NB4 (cell line): ENCODE measurements at regions not wholly inside any gene's neighbourhood (a gene's known extent, or its start where the extent isn't known, plus 50 kb on each side); places are given as distances from the start of the nearest gene placed in this dataset.

Experiments used
- DNase-seq: peaks from one replicate; pipeline ENCODE4 v3.0.0; 2010; ENCODE audit warnings: low read depth
- H3K4me3 ChIP-seq: one replicate; pipeline ENCODE4 v1.5.1; 2011; ENCODE audit warnings: mild to moderate bottlenecking, low read depth, low read length, moderate library complexity
- CTCF ChIP-seq: IDR thresholded peaks from one replicate; pipeline ENCODE4 v1.5.1; 2012; ENCODE audit warnings: low read depth, low read length
- MAX ChIP-seq: IDR thresholded peaks from 2 replicates; pipeline ENCODE4 v1.6.1; 2011; ENCODE audit warnings: low read depth, low read length
- MYC ChIP-seq: IDR thresholded peaks from 2 replicates; pipeline ENCODE4 v1.6.1; 2011; ENCODE audit warnings: low read depth, low read length
- POLR2A ChIP-seq: IDR thresholded peaks from 2 replicates; pipeline ENCODE4 v1.6.1; 2011; ENCODE audit warnings: mild to moderate bottlenecking; ENCODE audit not compliant: insufficient read length; ENCODE audit errors: extremely low read depth

GRCh38 chr20:51315390-51315789 lies 227.1 kb downstream of the NFATC2 start:
- no peak overlapping the region for H3K4me3 ChIP-seq
- TF ChIP-seq MYC: no peak
- TF ChIP-seq MAX: no peak
- no peak for TF ChIP-seq POLR2A
- TF ChIP-seq CTCF: no peak
- DNase-seq: no peak

- no peak for DNase-seq
- TF ChIP-seq MAX (no peak), MYC (no peak), POLR2A (no peak), CTCF (no peak)
- H3K4me3 ChIP-seq: no peak overlapping the region
These were observed 229.1 kb downstream of the NFATC2 start for GRCh38 chr20:51313358-51313827.

- no peak for DNase-seq
- TF ChIP-seq POLR2A: no peak
- TF ChIP-seq CTCF: no peak
- TF ChIP-seq MAX: no peak
- TF ChIP-seq MYC: no peak
- no peak overlapping the region for H3K4me3 ChIP-seq
These were observed 230.1 kb downstream of the NFATC2 start for GRCh38 chr20:51312480-51312783.

GRCh38 chr20:51311636-51312479 lies 230.7 kb downstream of the NFATC2 start:
- no peak overlapping the region for H3K4me3 ChIP-seq
- no peak for TF ChIP-seq CTCF
- TF ChIP-seq MAX: no peak
- TF ChIP-seq POLR2A: no peak
- TF ChIP-seq MYC: no peak
- no peak for DNase-seq

GRCh38 chr20:51310216-51310615 lies 232.3 kb downstream of the NFATC2 start:
- TF ChIP-seq MYC: no peak
- TF ChIP-seq POLR2A: no peak
- TF ChIP-seq CTCF: no peak
- no peak for TF ChIP-seq MAX
- DNase-seq: no peak
- no peak overlapping the region for H3K4me3 ChIP-seq

- no peak for DNase-seq
- TF ChIP-seq MAX (no peak), CTCF (no peak), MYC (no peak), POLR2A (no peak)
These were observed 233.4 kb downstream of the NFATC2 start for GRCh38 chr20:51309128-51309527.

More at GRCh38 chr20:51309128-51309527, 233.4 kb downstream of the NFATC2 start:
- H3K4me3 ChIP-seq: no peak overlapping the region
